NCI-H2171 treated with DMSO at 0.1 percent for 48 hours (cell line): ENCODE measurements at regions not wholly inside any gene's neighbourhood (a gene's known extent, or its start where the extent isn't known, plus 50 kb on each side); places are given as distances from the start of the nearest gene placed in this dataset.

Source experiments
- DNase-seq: peaks from one replicate; lab custom pipeline; 2025; lab: John Stamatoyannopoulos, UW

- no peak for DNase-seq
Observed at GRCh38 chr14:76306131-76306530, 69.8 kb upstream of the ESRRB start.

GRCh38 chr14:76307786-76308780 lies 67.9 kb upstream of the ESRRB start:
- DNase-seq: no peak

GRCh38 chr14:76309572-76310162 lies 66.3 kb upstream of the ESRRB start:
- peak; percentile 8 for DNase-seq

- DNase-seq: no peak
Observed at GRCh38 chr14:76311079-76311758, 64.7 kb upstream of the ESRRB start.

GRCh38 chr14:76312821-76313220 lies 63.1 kb upstream of the ESRRB start:
- no peak for DNase-seq

- DNase-seq: no peak
Observed at GRCh38 chr14:76313303-76313702, 62.6 kb upstream of the ESRRB start.

GRCh38 chr14:76313852-76314251 lies 62.1 kb upstream of the ESRRB start:
- DNase-seq: no peak

- peak; percentile 48 for DNase-seq
Observed at GRCh38 chr14:76314521-76315034, 61.4 kb upstream of the ESRRB start.

- DNase-seq: no peak
Observed at GRCh38 chr14:76320486-76320885, 55.5 kb upstream of the ESRRB start.

- no peak for DNase-seq
Observed at GRCh38 chr14:76320975-76321374, 55.0 kb upstream of the ESRRB start.

GRCh38 chr14:76322594-76323220 lies 53.2 kb upstream of the ESRRB start:
- no peak for DNase-seq

GRCh38 chr14:76323331-76324050 lies 52.4 kb upstream of the ESRRB start:
- DNase-seq: no peak

GRCh38 chr14:76324133-76324532 lies 51.8 kb upstream of the ESRRB start:
- no peak for DNase-seq
